Stomach (tissue), 8 donors: ENCODE measurements at regions not wholly inside any gene's neighbourhood (a gene's known extent, or its start where the extent isn't known, plus 50 kb on each side); places are given as distances from the start of the nearest gene placed in this dataset.

Experiments used
- DNase-seq, 2 donors: peaks; one replicate each; pipeline versions ENCODE4 v3.0.0 to v3.0.0-alpha.2; 2013 to 2019
- H3K27ac ChIP-seq, 5 donors: fragments of 200-600 bp in 4 of 5; sonication (generic) in 4 of 5; one replicate each; pipeline ENCODE4 v1.5.1; 2013 to 2019; ENCODE audit warnings: mild to moderate bottlenecking in 1 of 5, moderate library complexity in 1 of 5
- H3K27me3 ChIP-seq, 3 donors: fragments of 200-600 bp; sonication (generic); one replicate each; pipeline ENCODE4 v1.5.1; 2017 to 2019; ENCODE audit warnings: mixed run types in 1 of 3
- H3K36me3 ChIP-seq, 4 donors: fragments of 200-600 bp; sonication (generic); 1 replicate in 3 of 4; 2 replicates in 1 of 4; pipeline ENCODE4 v1.5.1; 2016 to 2019
- H3K4me1 ChIP-seq, 4 donors: fragments of 200-600 bp; sonication (generic); one replicate each; pipeline ENCODE4 v1.5.1; 2016 to 2019
- H3K4me3 ChIP-seq, 4 donors: fragments of 200-600 bp; sonication (generic) in 3 of 4; one replicate each; pipeline ENCODE4 v1.5.1; 2016 to 2019; ENCODE audit warnings: mild to moderate bottlenecking in 1 of 4
- H3K9me3 ChIP-seq, 4 donors: fragments of 200-600 bp; sonication (generic); one replicate each; pipeline ENCODE4 v1.5.1; 2016 to 2019
- CTCF ChIP-seq, 7 experiments: fragments of 450-650 bp in 4 of 7; fragments of 200-600 bp in 3 of 7; sonication (generic) in 3 of 7; IDR thresholded peaks; one replicate each; pipeline ENCODE4 v1.5.1; 2016 to 2019; ENCODE audit warnings: antibody characterized with exemption in 7 of 7, control low read depth in 2 of 7, mild to moderate bottlenecking in 1 of 7
- EP300 ChIP-seq: sonication (generic); formaldehyde crosslinking; IDR thresholded peaks from one replicate; pipeline ENCODE4 v1.6.1; 2017; ENCODE audit warnings: antibody characterized with exemption
- POLR2A ChIP-seq, 4 donors: fragments of 450-650 bp; IDR thresholded peaks; one replicate each; pipeline ENCODE4 v1.6.1; 2016; ENCODE audit warnings: antibody characterized with exemption in 4 of 4, control low read depth in 2 of 4, mild to moderate bottlenecking in 1 of 4, moderate library complexity in 1 of 4
- POLR2AphosphoS5 ChIP-seq, 3 donors: sonication (generic); formaldehyde crosslinking; IDR thresholded peaks; one replicate each; pipeline ENCODE4 v1.6.1; 2016; ENCODE audit warnings: antibody characterized with exemption in 3 of 3
- WGBS, 5 donors: extraction: QIAGEN DNeasy Blood & Tissue Kit in 3 of 5; methylation state at CpG; one replicate each; pipeline versions ENCODE4 v1.1.5 to v1.1.7; 2013 to 2018; 5-methylcytosine and 5-hydroxymethylcytosine counted together
- intact Hi-C: fragments of 100-400 bp; cut with DNase I; formaldehyde crosslinking; loops from one replicate; pipeline ENCODE4 v1.15.1; 2023; ENCODE audit warnings: low total_unique reads
- donor health status: healthy with polysubstance abuse.
- donor health status: Bipolar disorder and iron deficiency.
- donor health status: healthy.

GRCh38 chr3:176631165-176631564 lies 566.1 kb downstream of the TBL1XR1 start:
- 91 to 98% (median 91%) methylated on average over 1 of the region's 1 CpG for WGBS, 5 donors
- Histone ChIP-seq H3K4me3 (no peak overlapping the region), H3K36me3 (no peaks in the 10 kb centered on the region), H3K4me1 (no peaks in the 10 kb centered on the region), H3K9me3 (no peaks in the 10 kb centered on the region), H3K27me3 (no peaks in the 10 kb centered on the region), H3K27ac (no peak overlapping the region)
- TF ChIP-seq EP300 (no peak), POLR2AphosphoS5 (IDR thresholded peaks at IDR 0.05) (no peak), CTCF (IDR thresholded peaks at IDR 0.05) (no peak), POLR2A (IDR thresholded peaks at IDR 0.05) (no peak)
- intact Hi-C loops: no loop called here
- DNase-seq: no peak

- no peaks in the 10 kb centered on the region for H3K9me3 ChIP-seq
- no peaks in the 10 kb centered on the region for H3K4me1 ChIP-seq
- no peak for TF ChIP-seq CTCF (IDR thresholded peaks at IDR 0.05)
- TF ChIP-seq POLR2A (IDR thresholded peaks at IDR 0.05): no peak
- no peak for TF ChIP-seq EP300
- no peak for TF ChIP-seq POLR2AphosphoS5 (IDR thresholded peaks at IDR 0.05)
- H3K27me3 ChIP-seq: no peaks in the 10 kb centered on the region
- 81 to 90% (median 86%) methylated on average over 2 of the region's 2 CpGs for WGBS, 5 donors
- no peaks in the 10 kb centered on the region for H3K36me3 ChIP-seq
- H3K27ac ChIP-seq: no peak overlapping the region
- no peak for DNase-seq
- H3K4me3 ChIP-seq: no peak overlapping the region
- intact Hi-C loops: no loop called here
These were observed 569.1 kb downstream of the TBL1XR1 start for GRCh38 chr3:176628101-176628639.

- no peak overlapping the region for H3K27ac ChIP-seq
- H3K36me3 ChIP-seq: no peaks in the 10 kb centered on the region
- no peaks in the 10 kb centered on the region for H3K27me3 ChIP-seq
- H3K4me3 ChIP-seq: no peak overlapping the region
- H3K9me3 ChIP-seq: no peaks in the 10 kb centered on the region
- no peak for TF ChIP-seq CTCF (IDR thresholded peaks at IDR 0.05)
- no peak for TF ChIP-seq EP300
- no peak for TF ChIP-seq POLR2AphosphoS5 (IDR thresholded peaks at IDR 0.05)
- TF ChIP-seq POLR2A (IDR thresholded peaks at IDR 0.05): no peak
- DNase-seq: peak in 1 of 2 donors; percentile 37
- H3K4me1 ChIP-seq: no peaks in the 10 kb centered on the region
- WGBS, 5 donors: 55 to 76% (median 68%) methylated on average over 4 of the region's 4 CpGs
- intact Hi-C loops: no loop called here
These were observed 573.7 kb downstream of the TBL1XR1 start for GRCh38 chr3:176623468-176624150.

- intact Hi-C loops: no loop called here
- WGBS, 5 donors: 69 to 85% (median 82%) methylated on average over 3 of the region's 3 CpGs
- Histone ChIP-seq H3K27me3 (no peaks in the 10 kb centered on the region), H3K27ac (no peak overlapping the region), H3K9me3 (no peaks in the 10 kb centered on the region), H3K4me3 (no peak overlapping the region), H3K36me3 (no peaks in the 10 kb centered on the region), H3K4me1 (no peaks in the 10 kb centered on the region)
- TF ChIP-seq POLR2A (IDR thresholded peaks at IDR 0.05) (no peak), POLR2AphosphoS5 (IDR thresholded peaks at IDR 0.05) (no peak), EP300 (no peak), CTCF (IDR thresholded peaks at IDR 0.05) (no peak)
- DNase-seq: no peak
These were observed 577.4 kb downstream of the TBL1XR1 start for GRCh38 chr3:176619833-176620232.
